GM04504 (cell line): ENCODE measurements at regions not wholly inside any gene's neighbourhood (a gene's known extent, or its start where the extent isn't known, plus 50 kb on each side); places are given as distances from the start of the nearest gene placed in this dataset.

Source experiments
- DNase-seq: peaks from one replicate; pipeline ENCODE4 v3.0.0-alpha.2; 2012; ENCODE audit warnings: low read depth

DNA sequence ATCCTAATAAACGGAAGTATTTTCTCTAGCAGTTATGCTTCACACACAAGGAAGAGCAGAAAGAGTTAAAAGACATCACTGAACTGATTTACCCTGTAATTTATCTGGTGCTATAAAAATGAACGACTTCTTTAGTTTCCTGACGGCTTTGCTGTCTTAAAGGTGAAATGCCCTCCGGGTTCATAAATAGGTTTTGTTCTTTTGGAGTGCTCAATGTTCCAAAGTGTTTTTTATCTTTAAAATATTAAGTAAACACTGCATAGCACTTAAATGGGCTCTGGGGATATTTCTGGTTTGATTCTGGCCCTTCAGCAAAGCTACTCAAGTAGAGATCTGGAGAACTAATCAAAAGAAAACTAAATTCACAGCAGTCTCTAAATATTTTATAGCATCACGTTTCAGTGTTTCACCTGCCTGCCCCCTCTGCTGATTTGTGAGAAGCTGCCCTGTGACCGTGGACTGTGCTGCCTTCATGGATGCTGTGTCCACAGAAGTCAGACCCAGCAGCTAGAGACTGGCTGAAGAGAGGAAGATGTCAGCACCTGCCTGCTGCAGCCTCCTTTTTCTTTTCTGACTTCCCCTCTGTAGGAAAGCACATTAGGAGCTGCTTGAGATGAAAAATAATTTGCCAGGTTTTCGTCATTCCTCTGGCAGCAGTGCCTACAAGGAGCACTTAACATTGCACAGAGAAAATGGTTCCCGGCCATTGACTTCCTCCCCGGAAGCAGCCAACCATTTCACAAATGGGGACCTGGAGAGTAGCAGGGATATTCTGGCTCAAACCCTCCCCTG is 205.1 kb upstream of the FSCB start:
- no peak for DNase-seq

DNA sequence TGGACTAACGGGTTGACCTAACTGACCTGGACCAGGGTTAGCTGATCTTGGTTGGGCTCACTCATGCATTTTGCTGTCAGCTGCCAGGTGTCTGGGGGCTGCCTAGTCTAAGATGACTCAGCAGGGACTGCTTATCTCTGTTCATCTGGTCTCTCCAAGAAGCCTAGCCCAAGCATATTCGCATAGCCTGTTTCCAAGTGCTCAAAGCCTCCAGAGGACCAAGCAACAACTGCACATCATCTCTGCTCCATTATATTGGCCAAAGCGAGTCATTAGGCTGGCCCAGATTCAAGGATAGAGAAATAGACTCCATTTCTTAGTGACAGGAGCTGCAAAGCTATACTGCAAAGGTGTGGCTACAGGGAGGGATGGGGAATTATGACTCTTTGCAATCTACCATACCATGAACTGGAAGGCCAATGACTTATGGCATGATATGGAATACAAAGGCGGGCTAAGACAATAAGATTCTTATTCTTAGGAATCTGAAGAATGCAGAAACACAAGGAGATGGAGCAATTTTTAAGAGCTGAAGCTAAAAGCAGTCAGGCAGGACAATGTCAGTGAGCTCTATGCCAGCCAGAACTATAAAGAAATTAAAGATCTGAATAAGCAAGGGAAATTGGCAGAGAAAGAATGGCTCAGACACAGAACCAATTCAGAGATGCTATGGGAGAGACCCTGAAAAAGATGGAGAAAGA is 194.6 kb upstream of the FSCB start:
- no peak for DNase-seq

DNA sequence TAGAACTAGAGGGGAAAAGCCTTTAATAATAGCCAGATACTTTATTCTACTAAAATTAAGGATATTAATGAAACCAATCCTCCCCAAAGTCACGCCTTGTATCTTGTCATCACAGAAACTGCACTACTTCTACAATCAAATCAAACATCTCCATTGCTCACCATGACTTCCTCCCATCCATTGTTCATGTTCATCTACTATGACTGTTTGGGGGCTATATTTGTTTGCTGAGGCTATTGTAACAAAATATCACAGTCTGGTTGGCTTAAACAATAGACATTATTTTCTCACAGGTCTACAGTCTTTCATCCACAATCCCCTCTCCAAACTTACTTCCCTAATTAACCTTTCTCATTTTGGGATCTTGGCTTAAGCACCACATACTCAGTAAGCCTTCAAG is 193.6 kb upstream of the FSCB start:
- no peak for DNase-seq

DNA sequence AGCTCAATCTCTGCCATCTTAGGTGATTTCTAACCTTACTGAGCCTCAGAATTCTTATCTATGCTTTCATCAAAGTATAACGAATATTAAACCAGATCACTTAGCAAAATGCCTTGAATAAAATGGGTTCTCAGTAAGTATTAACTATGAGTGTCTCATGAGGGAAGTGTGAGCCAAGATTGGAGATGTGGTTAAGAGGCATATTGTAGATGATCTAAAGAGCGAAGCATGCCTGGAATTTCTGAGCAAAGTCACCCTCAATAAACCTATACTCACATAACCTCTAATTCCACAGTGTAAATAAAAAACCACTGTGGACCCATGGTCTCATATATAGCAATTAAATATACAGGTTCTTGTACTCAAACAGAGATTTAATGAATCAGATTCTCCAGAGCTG is 193.1 kb upstream of the FSCB start:
- no peak for DNase-seq

DNA sequence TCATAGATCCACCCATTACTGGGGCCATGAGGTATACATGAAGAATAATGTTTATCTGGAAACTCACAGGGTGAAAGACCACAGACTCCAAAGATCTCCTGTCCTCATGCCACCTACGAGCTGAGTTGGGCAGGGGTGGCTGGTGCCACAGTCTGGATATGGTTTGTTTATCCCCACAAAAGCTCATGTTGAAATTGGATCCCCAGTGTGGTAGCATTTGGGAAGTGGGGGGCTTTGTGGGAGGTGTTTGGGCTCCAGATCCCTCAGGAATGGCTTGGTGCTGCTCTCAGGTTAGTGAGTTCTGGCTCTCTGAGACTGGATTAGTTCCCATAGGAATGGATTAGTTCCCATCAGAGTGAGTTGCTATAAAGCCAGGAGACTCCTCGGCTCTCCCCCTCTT is 192.3 kb upstream of the FSCB start:
- no peak for DNase-seq

DNA sequence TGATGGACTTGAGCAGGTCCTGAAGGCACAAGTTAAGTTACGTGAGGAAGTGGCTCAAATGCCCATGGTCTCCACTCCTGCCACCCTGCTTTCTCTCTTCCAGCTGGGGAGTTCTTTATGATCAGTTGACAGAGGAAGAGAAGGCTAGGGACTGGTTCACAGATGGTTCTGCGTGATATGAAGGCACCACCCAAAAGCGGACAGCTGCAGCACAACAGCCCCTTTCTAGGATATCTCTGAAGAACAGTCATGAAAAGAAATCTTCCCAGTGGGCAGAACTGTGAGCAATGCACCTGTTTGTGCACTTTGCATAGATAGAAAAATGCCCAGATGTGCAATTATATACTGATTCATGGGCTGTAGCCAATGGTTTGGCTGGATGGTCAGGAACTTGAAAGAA is 162.4 kb upstream of the FSCB start:
- DNase-seq = no peak

DNA sequence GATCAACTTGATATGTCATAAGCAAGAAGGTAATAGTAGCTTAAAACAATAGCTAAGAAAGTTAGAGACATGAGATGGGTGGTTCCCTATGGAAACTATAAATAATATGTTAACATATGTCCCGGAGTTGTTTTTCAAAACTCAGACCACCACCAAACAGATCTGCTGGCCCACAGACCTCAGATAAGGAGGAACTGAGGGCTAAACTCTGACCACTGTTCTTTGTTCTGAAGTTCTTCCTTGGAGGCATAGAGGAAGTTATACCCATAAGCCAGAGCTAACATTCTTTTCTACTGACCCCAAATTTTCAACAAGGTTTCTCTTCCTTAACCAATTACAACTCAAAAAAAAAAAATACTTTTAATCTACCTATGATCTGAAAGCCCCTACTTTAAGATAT is 156.1 kb upstream of the FSCB start:
- DNase-seq = no peak

DNA sequence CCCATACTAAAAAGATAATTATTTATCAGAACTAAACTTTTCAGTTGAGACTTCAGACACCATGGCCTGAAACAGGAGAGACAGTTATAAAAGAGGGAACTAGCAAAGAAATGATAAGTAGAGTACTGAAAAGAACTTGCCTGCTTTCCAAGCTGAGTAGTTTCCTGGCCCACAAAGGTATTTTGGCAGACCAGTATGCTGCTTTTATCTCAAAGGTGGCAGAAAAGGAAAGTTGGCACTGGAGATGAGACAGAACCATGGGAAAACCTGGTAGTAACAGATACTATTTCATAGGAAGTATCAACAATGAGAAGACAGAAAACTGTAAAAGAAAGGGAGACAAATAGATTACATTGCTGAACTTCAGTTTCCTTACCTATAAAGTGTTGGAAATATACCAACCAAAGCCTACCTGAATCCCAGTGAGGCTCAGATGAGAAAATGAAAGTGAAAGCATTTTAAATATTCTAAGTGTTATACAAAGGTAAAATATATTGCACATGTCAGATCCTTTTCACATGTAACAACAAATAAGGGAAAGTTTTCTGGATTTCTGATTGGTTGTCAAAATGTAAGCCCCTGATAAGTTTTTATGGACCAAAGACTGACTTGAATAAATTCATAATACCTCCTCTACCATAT is 155.3 kb upstream of the FSCB start:
- DNase-seq = no peak

DNA sequence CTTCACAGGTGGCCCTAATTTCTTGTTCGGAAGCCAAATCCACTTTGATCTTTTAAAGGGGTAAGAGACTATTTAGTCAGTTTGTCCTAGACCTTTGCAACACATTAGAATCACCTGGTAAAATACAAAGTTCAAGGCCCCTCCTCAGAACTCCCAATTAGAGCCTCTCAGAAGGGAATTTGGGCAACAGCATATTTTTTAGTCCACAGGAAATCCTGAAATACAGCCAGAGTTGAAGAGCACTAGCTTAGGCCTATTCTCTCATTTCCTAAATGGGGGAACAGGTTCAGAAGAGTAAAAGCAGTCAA is 151.3 kb upstream of the FSCB start:
- no peak for DNase-seq

DNA sequence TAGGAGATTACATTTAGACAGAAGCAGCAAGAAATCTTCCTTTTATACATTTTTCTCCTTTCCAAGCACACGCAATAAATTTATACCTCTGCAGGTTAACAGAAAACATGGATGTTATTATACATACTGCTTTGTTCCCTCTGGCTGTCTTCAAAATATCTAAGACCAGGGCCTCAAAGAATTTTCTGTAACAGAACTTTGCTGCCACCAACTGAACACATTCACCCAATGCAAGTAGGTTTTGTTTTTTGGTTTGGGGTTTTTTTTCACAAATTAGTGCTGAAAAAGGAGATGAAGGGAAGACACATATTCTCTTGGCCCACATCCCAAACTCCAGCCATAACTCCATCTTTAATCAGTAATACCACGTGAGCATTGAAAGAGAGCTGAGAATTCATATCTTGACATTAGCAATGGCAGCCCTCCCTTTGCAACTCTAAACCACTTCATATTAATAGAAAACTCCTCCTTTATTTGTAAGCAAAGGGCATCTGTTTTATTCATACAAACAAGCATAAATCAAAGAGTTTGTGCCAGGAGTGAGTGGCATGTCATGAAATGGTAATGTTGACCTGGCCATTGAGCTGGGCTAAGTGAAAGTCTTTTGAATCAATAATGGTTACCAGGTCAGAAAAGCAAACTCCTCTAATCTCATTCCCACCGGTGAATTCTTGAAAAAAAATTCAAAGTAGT is 150.8 kb upstream of the FSCB start:
- DNase-seq = no peak

DNA sequence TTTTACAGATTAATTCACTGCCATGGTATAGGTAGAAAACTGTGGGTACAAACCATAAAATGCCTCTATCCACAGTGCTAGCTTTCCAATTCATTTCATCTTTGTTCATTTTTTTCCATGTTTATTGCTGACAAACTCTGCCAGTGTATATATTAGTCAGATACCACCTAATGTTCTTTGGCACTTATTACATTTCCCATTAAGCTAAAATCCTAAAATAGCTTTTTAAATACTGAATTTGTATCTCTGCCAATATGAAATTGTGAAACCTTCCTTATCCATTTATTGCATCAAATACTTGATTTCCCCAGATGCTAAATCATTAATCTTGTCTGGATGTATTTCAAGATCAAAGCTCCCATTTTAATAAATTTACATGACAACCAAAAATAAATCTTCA is 150.1 kb upstream of the FSCB start:
- no peak for DNase-seq

DNA sequence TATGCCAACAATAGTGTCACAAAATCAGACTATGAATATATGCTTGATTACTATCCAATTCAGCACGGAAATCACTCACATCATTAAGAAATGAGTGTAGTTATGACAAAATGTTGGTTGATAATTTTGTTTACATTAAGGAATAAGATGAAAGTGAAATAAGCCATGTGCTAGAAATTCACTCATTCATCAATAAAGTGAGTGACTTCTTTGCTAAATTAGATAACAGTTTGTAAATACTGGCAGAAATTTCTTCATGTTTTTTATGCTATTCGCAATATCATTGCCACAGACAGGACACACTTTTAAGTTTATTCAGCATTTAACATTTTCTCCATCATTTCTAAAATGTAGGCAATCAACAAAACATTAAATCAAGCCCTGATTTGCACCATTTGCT is 147.5 kb upstream of the FSCB start:
- DNase-seq = no peak

DNA sequence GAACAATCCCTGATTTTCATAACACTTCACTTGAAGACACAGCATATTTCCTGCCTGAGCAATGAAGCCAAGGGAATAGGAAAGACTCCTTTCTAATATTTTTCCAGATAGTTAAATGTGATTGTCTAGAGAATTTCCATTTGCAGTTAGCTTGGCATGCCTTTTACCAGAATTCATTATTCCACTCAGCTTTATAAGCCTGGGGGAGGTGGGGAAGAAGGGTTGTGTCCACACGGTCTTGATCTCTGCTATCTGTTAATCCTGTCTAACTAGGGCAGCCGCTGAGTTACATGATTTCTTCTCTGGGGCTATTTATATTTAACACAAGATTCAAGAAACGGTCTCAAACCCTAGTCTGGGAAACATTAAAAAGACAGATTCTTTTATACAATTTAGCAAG is 146.6 kb upstream of the FSCB start:
- no peak for DNase-seq

DNA sequence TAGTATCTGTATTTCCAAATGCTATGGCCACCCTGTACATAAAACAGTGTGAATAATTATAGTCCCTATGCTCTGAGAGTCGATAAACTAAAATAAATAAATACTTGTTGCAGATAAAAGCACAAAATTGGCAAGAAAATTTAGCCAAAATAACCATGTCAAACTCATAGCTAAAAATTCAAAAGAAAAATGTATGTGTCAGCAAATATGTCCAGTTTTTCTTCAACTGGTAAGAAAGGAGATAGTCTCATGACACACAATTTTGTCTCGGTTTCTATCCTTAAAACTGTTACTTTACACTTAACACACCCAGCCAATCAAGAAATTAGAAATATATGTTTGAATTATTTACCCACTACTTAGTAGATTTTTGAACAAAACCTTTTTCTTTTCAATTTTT is 145.6 kb upstream of the FSCB start:
- DNase-seq = no peak

DNA sequence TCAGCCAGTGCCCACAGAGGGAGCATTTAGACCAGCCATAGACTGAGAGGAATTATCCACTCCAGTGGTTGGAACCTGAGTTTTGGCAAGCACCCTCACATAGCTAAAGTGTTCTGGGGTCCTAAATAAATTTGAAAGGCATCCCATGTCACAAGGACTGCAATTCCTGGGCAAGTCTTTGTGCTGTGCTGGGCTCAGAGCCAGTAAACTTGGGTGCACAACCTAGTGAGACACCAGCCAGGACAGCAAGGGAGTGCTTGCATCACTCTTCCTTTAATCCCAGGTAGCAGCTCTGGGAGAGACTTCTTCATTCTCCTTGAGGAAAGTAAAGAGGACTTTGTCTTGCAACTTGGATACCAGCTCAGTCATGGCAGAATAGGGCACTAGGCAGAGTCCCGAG is 142.0 kb upstream of the FSCB start:
- DNase-seq = no peak

DNA sequence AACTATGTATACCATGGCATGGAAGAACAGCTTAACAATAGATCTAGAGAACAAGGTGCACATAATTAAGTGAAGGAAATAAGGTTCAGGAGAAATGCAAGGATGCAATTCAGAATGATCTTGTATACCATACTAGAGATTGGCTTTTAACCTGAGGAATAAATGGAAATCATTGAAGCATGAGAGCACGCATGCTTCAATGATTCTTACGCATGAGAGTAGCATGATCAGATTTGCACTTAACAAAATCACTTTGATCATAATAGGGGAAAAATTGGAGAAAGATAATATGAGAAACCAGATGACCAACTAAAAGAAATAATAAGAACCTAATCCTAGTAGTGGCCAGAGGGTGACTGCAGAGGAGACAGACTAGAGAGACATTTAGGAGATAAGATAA is 133.3 kb upstream of the FSCB start:
- no peak for DNase-seq

DNA sequence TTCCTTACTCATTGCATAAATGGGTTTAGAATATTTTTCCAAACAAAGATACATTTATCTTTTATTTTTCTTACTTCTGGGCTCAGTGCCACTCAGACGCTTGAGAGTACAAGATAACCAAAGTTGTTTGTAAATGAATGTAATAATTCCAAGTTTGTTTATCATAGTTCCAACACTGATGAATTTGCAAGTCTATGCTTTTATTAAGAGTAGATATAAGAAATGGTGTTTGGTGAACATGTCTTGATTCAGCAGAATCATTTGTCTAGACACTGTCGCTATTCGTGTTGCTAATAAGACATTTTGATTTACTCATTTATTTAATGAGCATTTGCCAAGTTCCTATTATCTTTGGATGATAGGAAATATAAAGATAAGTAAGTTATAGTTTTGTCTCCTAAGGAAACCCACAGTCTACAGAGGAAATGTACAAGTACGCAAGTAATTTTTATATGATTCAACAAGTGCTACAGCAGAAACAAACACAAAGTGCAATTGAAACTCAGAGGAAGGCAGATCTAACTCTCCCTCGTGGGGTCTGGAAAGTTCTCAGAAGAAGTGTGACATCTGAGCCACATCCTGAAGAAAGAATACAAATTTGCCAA is 132.8 kb upstream of the FSCB start:
- no peak for DNase-seq

DNA sequence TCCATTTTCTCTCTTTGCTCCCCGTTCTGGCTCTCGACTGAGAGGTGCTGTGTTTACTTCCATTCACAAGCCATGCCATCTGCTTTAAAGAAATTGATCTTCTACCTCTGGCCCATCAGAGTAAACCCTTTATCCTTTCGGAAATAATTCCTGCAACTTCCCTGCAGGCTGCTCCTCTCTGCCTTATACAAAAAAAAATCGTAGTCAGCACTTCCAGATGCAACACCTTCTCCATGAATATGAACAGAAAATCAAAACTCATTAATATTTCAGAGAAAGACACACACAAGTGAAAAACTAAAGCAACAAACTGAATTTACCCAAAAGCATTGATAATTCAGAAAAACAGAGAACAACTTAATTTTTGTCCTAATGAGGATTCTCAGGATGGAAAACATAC is 127.6 kb upstream of the FSCB start:
- no peak for DNase-seq

DNA sequence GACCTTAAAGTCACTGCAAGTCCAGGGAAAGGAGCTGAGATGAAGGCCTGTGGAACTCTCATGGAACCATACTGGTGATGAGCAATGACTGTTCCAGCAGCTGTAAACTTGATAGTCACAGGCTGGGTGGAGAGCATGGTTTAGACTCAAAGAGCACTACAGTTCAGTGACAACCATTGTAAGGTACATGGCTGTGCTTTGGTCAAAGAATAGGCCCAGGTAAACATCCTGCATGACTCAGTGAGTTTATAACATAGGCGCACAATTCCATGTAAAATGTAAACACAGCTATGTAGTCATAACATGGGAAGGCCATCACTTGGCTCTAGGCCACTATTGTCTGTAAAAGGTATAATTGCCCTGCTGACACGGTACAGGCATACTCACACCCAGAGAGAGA is 119.3 kb upstream of the FSCB start:
- DNase-seq = no peak

DNA sequence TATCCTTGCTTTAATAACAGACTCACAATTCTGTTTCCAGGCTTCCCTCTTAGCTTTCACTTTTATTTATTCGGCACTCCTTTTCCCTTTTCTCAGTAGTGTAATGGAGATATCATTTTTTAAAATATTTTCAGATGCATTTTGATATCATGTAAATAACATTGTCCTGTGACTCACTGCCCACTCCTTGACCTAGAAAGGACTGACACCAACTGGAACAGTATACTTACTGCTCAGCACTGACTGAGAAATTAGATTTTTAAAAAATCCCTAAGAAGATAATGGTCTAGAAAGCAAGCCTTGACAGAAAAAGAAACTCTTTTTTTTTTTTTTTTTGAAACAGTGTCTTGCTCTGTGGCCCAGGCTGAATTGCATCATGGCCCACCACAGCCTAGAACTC is 118.0 kb upstream of the FSCB start:
- no peak for DNase-seq

DNA sequence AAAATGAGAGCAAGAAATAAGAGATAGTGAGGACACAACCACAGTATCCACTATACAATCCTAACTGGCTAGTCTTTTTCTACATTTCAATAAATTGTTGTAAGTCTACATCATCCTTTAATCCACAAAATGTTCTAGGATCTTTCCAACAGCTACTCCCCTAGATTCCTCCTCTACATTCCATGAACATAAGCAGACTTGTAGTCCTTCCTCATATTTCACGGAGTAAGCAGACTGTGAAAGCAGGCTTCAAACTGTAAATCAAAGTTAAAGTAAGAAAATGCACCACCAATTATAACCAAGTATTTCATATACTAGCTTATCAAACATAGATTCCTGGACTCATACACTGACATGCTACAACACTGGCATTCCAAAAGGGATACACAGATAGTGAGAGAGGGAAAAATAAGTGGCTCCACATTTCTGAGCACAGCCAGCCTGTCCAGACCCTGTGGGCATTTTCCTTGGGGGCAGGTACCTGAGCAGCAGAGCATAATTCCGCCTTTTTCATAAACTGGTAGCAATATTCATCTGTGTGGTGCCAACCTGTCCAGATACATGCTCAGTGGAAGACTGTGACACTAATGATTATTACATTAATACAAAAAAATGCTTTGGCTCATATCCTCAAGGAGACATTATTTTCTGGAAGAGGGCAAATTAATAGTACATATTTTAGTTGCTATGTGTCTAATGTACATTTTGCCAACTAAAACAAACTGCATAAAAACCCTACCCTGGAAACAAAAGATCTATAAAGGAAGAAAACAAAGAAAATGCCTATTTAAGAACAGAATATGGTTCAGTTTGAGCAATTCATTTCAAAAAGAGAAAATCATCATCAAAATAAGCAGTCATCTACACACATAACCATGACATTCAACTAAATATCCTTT is 113.3 kb upstream of the FSCB start:
- no peak for DNase-seq

DNA sequence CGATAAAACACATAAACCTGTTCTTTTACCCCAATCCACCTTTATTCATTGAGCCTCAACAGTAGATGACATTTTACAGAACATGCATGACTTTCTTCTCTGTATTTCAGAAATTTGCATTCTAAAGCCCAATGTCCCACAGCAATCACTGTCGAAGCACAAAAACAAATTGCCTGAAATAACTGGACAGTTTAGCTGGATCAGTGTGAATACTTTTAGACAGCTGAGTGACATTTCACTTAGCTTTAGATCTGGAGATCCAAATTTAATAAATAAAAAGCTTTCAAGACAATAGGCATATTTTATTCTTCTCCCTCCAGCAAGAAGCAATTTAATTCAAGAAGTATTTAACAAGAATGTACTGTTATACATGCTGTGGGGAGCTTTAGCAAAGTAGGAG is 109.1 kb upstream of the FSCB start:
- no peak for DNase-seq
